Sigmoid colon (tissue), 6 donors: ENCODE measurements at regions not wholly inside any gene's neighbourhood (a gene's known extent, or its start where the extent isn't known, plus 50 kb on each side); places are given as distances from the start of the nearest gene placed in this dataset.

Experiments used
- DNase-seq: peaks from one replicate; pipeline ENCODE4 v3.0.0-alpha.2; 2019
- H3K27ac ChIP-seq, 4 donors: fragments of 200-600 bp; sonication (generic); one replicate each; pipeline ENCODE4 v1.5.1; 2016 to 2019; ENCODE audit warnings: mild to moderate bottlenecking in 1 of 4
- H3K27me3 ChIP-seq, 3 donors: fragments of 200-600 bp; sonication (generic); one replicate each; pipeline ENCODE4 v1.5.1; 2019; ENCODE audit warnings: mild to moderate bottlenecking in 1 of 3
- H3K36me3 ChIP-seq, 4 donors: fragments of 200-600 bp; sonication (generic); one replicate each; pipeline ENCODE4 v1.5.1; 2016 to 2019
- H3K4me1 ChIP-seq, 4 donors: fragments of 200-600 bp; sonication (generic); one replicate each; pipeline ENCODE4 v1.5.1; 2017 to 2019
- H3K4me3 ChIP-seq, 4 donors: fragments of 200-600 bp; sonication (generic); one replicate each; pipeline ENCODE4 v1.5.1; 2017 to 2019; ENCODE audit warnings: mild to moderate bottlenecking in 2 of 4, moderate library complexity in 1 of 4
- H3K9me3 ChIP-seq, 4 donors: fragments of 200-600 bp in 3 of 4; sonication (generic) in 3 of 4; one replicate each; pipeline versions ENCODE4 v1.5.1 to v1.6.1; 2013 to 2019
- CTCF ChIP-seq, 4 experiments: fragments of 450-650 bp in 3 of 4; fragments of 200-600 bp in 1 of 4; IDR thresholded peaks; one replicate each; pipeline ENCODE4 v1.5.1; 2016 to 2019; ENCODE audit warnings: antibody characterized with exemption in 4 of 4, mild to moderate bottlenecking in 3 of 4, moderate library complexity in 2 of 4
- EP300 ChIP-seq, 4 donors: sonication (generic); formaldehyde crosslinking; IDR thresholded peaks; one replicate each; pipeline ENCODE4 v1.6.1; 2017; ENCODE audit warnings: antibody characterized with exemption in 4 of 4
- POLR2A ChIP-seq, 2 donors: fragments of 450-650 bp; IDR thresholded peaks; one replicate each; pipeline ENCODE4 v1.6.1; 2016; ENCODE audit warnings: antibody characterized with exemption in 2 of 2, mild to moderate bottlenecking in 2 of 2, moderate library complexity in 2 of 2
- POLR2AphosphoS5 ChIP-seq, 4 donors: sonication (generic); formaldehyde crosslinking; IDR thresholded peaks; one replicate each; pipeline ENCODE4 v1.6.1; 2017; ENCODE audit warnings: antibody characterized with exemption in 4 of 4
- WGBS, 2 donors: extraction: QIAGEN DNeasy Blood & Tissue Kit; methylation state at CpG; one replicate each; pipeline ENCODE4 v1.1.7; 2013; 5-methylcytosine and 5-hydroxymethylcytosine counted together
- intact Hi-C: fragments of 100-400 bp; cut with DNase I; formaldehyde crosslinking; loops from one replicate; pipeline ENCODE4 v1.15.1; 2023
- donor health status: healthy with polysubstance abuse.
- donor health status: healthy.

- Histone ChIP-seq H3K27me3 (no peaks in the 10 kb centered on the region), H3K27ac (no peak overlapping the region), H3K4me1 (no peaks in the 10 kb centered on the region), H3K4me3 (no peak overlapping the region), H3K9me3 (no peaks in the 10 kb centered on the region), H3K36me3 (no peaks in the 10 kb centered on the region)
- WGBS, 2 donors: 18 to 67% methylated on average over 3 of the region's 3 CpGs
- TF ChIP-seq POLR2A (IDR thresholded peaks at IDR 0.05) (no peak), POLR2AphosphoS5 (IDR thresholded peaks at IDR 0.05) (no peak), CTCF (IDR thresholded peaks at IDR 0.05) (no peak), EP300 (IDR thresholded peaks at IDR 0.05) (no peak)
- intact Hi-C loops: no loop called here
- DNase-seq: no peak
Measured at GRCh38 chr5:124550731-124551130, 195.7 kb downstream of the ZNF608 start.

DNA sequence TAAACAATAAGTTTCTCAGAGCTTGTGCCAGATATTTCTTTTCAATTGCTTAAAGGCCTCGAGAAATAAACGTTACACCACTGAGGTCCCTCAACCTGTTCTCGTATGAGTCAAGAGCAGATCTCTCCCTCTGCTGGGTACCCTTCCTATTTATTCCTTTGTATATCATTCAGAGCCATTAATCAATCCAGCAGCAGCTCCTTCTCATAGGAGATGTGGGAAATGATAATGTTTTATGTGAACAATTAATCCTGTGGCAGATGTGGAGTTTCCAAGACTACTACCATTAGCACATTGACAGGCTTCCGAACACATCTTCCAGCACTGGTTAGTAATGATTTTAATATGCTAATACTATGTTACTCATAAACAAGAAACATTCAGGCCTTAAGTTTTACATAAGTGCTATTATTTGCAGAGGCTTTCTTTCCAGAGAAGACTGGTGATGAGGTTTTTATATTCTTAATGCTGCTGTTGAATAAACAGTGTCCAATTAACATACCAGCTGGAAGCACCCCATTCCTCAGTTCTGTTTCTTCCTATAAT is 196.5 kb downstream of the ZNF608 start:
- 86 to 91% methylated on average over 4 of the region's 4 CpGs for WGBS, 2 donors

GRCh38 chr5:124546643-124547042 is 199.8 kb downstream of the ZNF608 start:
- no peaks in the 10 kb centered on the region for H3K36me3 ChIP-seq
- 40 to 48% methylated on average over 2 of the region's 2 CpGs for WGBS, 2 donors
- H3K27me3 ChIP-seq: no peaks in the 10 kb centered on the region
- H3K27ac ChIP-seq: no peak overlapping the region
- H3K4me1 ChIP-seq: no peaks in the 10 kb centered on the region
- intact Hi-C loops: no loop called here
- H3K4me3 ChIP-seq: no peak overlapping the region
- no peak for DNase-seq
- H3K9me3 ChIP-seq: no peaks in the 10 kb centered on the region
- TF ChIP-seq POLR2A (IDR thresholded peaks at IDR 0.05): no peak
- TF ChIP-seq POLR2AphosphoS5 (IDR thresholded peaks at IDR 0.05): no peak
- TF ChIP-seq EP300 (IDR thresholded peaks at IDR 0.05): no peak
- TF ChIP-seq CTCF (IDR thresholded peaks at IDR 0.05): no peak

More for the DNA sequence above, 196.5 kb downstream of the ZNF608 start:
- Histone ChIP-seq H3K9me3 (no peaks in the 10 kb centered on the region), H3K4me3 (no peak overlapping the region), H3K36me3 (no peaks in the 10 kb centered on the region), H3K27me3 (no peaks in the 10 kb centered on the region), H3K27ac (no peak overlapping the region), H3K4me1 (no peaks in the 10 kb centered on the region)
- intact Hi-C loops: no loop called here
- DNase-seq: no peak
- no peak for TF ChIP-seq EP300 (IDR thresholded peaks at IDR 0.05)
- no peak for TF ChIP-seq CTCF (IDR thresholded peaks at IDR 0.05)
- TF ChIP-seq POLR2A (IDR thresholded peaks at IDR 0.05): no peak
- no peak for TF ChIP-seq POLR2AphosphoS5 (IDR thresholded peaks at IDR 0.05)

DNA sequence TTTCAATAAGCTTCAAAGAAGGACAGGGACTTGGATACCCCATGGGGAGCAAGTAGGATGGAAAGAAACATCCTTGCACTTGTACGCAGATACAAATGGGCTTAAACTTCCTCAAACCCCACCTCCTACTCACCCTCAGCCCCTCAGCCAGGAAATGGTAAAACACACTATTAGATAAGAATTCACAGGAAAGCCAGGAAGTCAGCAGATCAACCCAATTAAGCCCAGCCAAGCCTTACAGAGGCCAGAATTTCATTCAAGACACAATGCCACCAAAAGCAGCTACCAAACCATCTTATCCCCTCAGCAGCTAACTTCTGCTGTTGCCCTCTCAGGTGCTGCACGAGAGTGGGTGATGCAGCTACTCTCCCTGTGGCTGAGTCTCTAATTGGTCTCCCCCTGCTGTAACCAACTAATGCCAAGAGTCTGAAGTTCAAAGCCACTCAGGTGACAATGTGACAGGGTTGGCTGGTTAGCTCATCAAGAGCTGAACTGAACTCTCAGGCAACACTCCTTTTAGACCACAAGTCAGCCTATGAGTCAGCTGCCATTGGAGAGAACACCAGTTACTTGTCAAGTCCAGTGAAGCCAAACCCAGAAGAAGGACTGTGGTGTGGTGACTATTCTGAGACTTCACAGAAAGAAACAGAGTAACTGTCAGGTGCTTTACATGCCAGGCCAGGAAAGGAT is 201.9 kb downstream of the ZNF608 start:
- H3K27me3 ChIP-seq: no peaks in the 10 kb centered on the region
- WGBS, 2 donors: 65 to 91% methylated on average over 2 of the region's 2 CpGs
- H3K4me3 ChIP-seq: no peak overlapping the region
- no peaks in the 10 kb centered on the region for H3K36me3 ChIP-seq
- DNase-seq: no peak
- intact Hi-C loops: no loop called here
- H3K27ac ChIP-seq: no peak overlapping the region
- no peaks in the 10 kb centered on the region for H3K9me3 ChIP-seq
- H3K4me1 ChIP-seq: no peaks in the 10 kb centered on the region
- TF ChIP-seq POLR2A (IDR thresholded peaks at IDR 0.05) (no peak), POLR2AphosphoS5 (IDR thresholded peaks at IDR 0.05) (no peak), EP300 (IDR thresholded peaks at IDR 0.05) (no peak), CTCF (IDR thresholded peaks at IDR 0.05) (no peak)

- WGBS, 2 donors: 85 to 92% methylated on average over 1 of the region's 1 CpG
- Histone ChIP-seq H3K4me3 (no peak overlapping the region), H3K4me1 (no peaks in the 10 kb centered on the region), H3K36me3 (no peaks in the 10 kb centered on the region), H3K27me3 (no peaks in the 10 kb centered on the region), H3K9me3 (no peaks in the 10 kb centered on the region), H3K27ac (no peak overlapping the region)
- DNase-seq: no peak
- intact Hi-C loops: no loop called here
- no peak for TF ChIP-seq POLR2A (IDR thresholded peaks at IDR 0.05)
- no peak for TF ChIP-seq POLR2AphosphoS5 (IDR thresholded peaks at IDR 0.05)
- TF ChIP-seq EP300 (IDR thresholded peaks at IDR 0.05): no peak
- no peak for TF ChIP-seq CTCF (IDR thresholded peaks at IDR 0.05)
Measured at GRCh38 chr5:124538931-124539330, 207.5 kb downstream of the ZNF608 start.
